Jurkat, Clone E6-1 (cell line): ENCODE measurements at regions not wholly inside any gene's neighbourhood (a gene's known extent, or its start where the extent isn't known, plus 50 kb on each side); places are given as distances from the start of the nearest gene placed in this dataset.
A peak's percentile ranks its signal among the peaks of the same experiment; 100 is the strongest.
"Not testable (repeated sequence)": the region's sequence is repeated elsewhere in the genome, so short reads cannot be mapped to it uniquely, and the experiment has no call there.

Experiments used
- DNase-seq: peaks from one replicate; pipeline ENCODE4 v3.0.0-alpha.2; 2011; ENCODE audit warnings: low read depth, low spot score
- H3K4me3 ChIP-seq: 2 replicates; pipeline ENCODE4 v1.5.1; 2011; ENCODE audit warnings: mild to moderate bottlenecking, low read length, control low read depth, moderate library complexity

DNA sequence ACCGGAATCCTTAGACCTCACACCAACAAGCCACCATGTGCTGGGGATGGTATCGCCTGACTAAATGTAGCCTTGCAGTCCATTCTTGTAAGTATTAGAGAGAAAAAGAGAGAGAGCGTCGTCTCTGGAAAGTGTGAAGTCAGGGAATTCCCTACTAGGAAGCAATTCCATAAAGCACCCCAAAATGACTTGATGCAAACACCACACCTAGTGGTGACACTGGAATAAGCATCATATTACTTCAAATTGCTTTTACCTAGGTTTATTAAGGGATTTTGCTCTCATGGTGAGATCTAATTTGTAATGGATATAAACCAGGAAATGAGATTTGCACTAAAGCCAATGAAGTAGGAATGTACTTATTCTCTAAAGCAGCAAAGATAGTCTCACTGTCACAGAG, 111.4 kb upstream of the METTL9 start:
- DNase-seq, H3K4me3 ChIP-seq: not testable (repeated sequence)

DNA sequence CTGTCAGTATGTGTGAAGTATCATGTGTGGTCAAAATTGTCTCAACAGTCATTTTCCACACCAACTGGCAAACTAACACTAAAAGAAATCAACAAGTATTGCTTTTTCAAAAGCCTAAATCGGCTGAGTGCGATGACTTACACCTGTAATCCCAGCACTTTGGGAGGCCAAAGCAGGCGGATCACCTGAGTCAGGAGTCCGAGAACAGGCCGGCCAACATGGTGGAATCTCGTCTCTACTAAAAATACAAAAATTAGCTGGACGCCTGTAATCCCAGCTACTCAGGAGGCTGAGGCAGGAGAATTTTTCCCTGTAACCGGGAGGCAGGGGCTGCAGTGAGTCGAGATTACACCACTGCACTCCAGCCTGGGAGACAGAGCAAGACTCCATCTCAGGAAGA, 100.3 kb upstream of the METTL9 start:
- H3K4me3 ChIP-seq, result peak overlapping the region; percentile 16; the same call in 1 of the 2 replicates
- not testable (repeated sequence) for DNase-seq

DNA sequence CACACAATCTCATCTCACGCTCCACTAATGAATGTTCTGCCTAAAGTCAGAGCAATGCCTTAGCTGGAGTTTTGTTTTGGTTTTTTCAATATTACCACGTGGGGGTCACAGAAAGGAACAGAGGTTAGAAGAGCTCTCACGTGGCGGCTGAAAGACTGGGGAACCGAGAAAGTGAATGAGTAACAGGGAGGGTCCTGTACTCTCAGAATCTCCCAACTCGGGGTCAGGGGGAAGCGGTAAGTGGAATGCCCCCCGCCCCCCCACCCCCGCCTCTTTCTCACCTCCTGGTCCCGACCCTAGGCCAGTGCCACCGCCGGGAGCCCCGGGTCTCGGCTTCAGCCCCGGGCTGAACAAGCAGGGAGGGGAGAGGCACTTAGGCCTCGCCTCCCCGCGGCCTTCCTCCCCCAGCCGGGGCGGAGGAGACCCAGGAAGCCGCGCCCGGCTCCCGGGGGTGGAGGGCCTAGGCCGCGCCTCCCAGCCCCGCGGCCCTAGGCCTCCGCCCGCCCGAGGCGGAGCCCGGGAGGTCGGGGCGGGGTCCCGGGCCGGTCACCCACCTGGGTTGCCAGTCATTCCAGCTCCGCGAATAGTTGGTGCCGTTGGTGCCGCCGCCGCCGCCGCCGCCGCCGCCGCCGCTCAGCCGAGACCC, 98.0 kb upstream of the METTL9 start:
- peak; percentile 31 for DNase-seq
- H3K4me3 ChIP-seq, result peak overlapping the region; percentile 62

DNA sequence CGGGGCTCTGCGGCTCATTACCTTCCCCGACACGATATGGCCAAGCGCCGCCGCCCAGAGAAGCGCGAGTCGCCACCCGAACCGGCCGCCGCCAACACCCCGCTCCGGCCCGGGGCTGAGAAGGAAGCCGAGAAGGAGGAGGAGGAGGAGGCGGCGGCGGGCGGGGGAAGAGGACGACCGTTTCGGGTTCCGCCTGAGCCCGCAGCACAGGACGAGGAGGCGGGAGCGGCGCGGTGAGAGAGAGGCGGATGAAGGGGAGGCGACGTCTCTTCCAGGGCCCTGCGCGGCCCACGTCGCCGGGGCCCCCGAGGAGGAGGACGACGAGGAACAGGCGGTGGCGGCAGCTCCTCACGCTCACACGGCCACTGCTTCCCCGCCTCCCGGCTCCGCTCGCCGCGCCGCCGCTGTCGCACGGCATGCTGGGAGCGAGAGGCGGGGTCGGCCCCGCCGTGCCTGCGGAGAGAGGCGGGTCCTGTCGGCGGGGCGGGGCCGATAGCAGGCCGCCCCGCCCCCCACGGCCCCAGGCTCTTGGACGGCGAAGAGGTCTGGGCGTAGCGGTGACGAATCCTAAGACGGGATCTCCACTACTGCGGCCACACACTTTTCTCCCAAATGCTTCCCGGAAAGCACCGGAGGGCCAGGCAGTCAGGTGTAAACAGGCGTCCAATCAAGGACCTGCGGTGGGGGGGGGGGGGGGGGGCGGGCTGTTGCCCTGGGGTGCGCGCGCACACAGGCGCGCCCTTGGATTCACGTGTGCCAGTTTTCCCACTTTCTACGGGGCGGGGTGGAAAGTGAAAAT, 97.3 kb upstream of the METTL9 start:
- peak overlapping the region; percentile 62 for H3K4me3 ChIP-seq
- DNase-seq, result peak; percentile 80

DNA sequence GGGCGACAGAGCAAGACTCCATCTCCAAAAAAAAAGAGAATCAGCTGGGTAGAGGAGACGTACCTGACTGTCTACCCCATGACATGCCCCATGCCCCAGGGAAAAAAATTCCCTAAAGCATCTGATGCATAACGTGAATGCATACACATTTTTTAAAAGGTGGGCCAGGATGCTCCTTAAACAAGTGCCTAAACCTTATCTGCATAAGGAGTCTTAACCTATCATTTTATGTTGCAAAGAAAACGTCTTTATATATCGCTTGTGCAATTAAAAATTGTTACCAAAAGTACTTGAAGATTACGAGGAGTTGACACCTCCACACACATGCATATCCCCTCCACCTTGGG, 95.8 kb upstream of the METTL9 start:
- DNase-seq, H3K4me3 ChIP-seq: not testable (repeated sequence)

DNA sequence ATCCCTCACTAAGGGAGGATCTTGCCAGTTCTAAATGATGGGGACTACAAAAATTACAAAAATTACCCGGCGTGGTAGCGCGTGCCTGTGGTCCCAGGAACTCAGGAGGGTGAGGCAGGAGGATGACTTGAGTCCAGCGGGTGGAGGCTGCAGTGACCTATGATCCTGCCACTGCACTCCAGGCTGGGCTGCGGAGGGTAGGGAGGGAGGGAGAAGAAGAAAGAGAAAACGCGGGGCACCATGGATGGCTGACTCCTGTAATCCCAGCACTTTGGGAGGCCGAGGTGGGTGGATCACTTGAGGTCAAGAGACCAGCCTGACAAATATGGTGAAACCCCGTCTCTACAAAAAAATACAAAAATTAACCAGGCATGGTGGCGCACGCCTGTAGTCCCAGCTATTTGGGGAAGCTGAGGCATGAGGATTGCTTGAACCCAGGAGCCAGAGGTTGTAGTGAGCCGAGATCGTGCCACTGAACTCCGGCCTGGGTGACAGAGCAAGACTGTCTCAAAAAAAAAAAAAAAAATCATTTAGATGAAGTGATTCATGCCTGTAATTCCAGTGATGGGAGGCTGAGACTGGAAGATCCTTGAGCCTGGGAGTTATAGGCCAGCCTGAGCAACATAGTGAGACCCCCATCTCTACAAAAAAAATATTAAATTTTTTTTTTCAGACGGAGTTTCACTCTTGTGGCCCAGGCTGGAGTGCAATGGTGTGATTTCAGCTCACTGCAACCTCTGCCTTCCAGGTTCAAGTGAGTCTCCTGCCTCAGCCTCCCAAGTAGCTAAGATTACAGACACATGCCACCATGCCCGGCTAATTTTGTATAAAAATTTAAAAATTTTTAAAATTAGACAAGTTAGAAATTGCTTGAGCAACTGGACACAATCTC, 95.2 kb upstream of the METTL9 start:
- H3K4me3 ChIP-seq, DNase-seq: not testable (repeated sequence)

DNA sequence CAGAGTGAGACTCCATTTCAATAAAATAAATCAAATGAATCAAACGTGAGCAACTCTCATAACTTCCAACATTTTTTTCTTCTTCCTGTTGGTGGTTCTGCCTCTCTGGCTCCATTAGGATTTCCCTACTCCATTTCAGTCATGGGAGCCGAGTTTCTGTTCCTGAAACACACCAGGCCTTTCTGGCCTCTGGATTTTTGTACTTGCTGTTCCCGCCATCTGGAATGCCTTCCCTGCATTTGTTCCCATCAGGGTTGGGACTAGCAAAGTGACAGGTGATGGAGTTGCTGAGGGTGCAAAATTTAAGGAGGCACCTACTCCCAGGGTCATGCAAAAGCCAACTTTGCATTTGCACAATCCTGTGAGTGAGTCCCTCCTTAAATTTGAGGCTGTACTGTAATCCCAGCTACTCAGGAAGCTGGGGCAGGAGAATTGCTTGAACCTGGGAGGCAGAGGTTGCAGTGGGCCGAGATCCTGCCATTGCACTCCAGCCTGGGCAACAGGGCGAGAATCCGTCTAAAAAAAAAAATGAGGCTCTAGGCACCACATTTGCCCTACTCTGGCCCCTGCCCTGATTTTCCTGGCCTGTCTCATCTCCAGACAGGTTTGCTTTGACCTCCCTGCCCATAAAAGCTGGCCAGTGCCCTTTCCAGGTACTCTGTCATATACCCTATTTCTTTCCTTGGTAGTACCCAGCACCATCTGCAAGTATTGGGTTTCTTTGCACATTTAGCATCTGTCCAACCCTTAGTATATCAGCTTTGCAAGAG, 93.4 kb upstream of the METTL9 start:
- not testable (repeated sequence) for DNase-seq, H3K4me3 ChIP-seq

DNA sequence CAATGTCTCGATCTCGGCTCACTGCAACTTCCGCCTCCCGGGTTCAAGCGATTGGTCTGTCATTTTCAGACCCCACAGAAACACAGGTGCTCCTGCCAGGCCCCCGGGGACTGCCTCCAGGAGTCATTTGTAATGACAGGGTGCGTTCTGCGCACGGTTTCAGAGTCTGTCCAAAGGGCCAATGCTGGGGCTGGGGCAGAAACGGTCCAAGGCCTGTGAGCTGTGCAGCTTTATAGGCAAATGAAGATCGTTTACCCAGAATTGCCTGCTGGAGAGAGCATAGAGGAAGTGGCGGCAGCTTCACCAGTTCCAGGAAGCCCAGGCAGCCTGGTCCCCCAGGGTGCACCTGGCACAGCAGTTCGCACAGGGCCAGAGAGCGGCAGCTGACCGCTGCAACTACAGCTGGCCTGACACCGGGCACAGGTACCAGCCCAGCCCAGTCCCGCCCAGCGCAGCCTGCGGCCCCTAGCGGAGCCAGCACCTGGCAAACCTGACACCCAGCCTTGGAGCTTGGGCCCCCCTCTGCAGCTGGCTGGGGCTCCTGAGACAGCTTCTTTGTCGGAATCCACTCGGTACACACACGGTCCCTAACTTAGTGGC, 92.4 kb upstream of the METTL9 start:
- peak; percentile 63 for DNase-seq
- peak overlapping the region; percentile 40 for H3K4me3 ChIP-seq

DNA sequence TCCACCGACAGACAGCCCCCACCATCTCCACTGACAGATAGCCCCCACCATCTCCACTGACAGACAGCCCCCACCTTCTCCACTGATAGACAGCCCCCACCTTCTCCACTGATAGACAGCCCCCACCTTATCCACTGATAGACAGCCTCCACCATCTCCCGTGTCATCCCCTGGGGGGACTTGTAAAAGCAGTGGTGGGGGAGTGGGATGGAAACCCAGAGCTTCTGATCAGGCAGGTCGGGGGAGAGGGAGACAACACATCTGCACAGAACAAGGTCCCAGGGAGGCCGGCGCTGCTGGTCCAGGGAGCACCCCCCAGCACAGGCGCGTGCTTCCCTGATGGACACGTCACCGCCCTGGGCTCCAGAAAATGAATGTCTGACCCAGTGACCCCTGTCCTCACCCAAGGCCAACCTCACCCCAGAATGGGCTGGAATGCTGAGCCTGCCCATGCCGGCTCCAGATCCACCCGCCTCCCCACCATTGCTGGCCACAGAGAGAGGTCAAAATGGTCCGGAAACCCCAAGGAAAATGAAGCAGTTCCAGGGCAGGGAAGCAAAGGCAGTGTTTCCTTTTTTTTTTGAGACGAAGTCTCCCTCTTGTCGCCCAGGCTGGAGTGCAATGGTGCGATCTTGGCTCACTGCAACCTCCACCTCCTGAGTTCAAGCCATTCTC, 91.6 kb upstream of the METTL9 start:
- not testable (repeated sequence) for DNase-seq
- peak overlapping the region; percentile 40 for H3K4me3 ChIP-seq

DNA sequence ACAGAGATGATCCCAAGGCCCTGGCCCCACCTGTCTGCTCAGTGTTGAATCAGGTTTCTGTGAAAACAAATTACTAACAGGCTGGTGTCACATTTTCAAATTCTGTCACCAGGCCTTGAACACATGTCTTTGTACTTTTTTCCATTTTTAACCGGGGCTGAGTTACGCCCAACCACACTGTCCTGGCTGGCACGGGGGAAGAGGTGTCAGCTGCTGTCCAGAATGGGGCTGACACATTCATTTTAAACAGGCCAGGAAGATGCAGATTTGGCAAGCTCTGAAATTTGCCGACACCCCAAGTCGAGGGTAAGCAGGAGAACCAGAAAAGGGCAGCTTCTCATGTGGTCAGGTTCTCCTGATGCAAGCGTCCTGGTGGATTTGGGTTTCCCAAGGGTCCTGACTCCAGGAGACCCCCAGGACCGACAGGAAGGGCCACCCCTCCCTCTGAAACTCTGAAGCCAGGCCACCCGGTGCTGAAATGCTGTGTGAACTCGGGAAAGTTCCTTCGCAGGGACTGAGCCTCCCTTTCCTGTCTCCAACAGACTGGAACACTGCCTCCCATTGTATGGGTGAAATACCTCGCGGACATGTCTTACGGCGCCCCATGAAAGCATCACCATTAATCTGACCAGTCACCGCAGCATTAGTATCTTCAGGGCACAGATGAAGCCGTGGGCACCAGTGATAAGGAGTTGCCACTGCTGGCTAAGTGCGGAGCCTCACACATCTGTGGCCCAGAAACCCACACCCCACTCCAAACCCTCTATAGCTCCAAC, 90.5 kb upstream of the METTL9 start:
- H3K4me3 ChIP-seq, DNase-seq: not testable (repeated sequence)

DNA sequence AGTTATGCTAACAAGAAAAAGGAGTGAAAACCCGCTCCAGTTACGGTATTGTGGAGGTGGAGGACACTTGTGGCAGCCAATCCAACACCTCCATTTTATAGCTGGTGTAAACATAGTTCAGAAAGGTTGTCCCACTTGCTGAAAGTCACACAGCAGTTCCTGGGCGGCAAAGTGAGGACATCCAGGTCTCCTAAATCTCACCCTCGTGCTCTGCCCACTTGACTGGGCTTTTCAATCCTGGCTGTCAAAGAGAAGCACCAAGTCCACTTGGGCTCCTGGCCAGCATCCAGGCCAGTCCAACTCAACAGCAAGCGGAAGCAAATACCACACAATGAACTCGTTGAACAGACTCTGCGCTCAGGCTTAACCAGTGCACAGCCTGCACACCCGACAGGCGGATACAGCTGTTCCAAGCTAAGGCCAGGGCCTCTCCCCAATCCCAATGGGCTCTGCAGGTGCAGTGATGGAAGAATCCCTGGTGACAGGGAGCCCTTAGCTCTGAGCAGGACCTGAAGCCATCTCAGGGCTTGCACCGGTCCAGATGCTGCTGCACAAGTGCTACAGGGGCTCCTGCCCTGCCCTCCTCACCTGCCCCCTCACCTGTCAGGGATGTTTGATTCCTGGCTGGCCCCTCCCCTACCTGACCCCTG, 89.8 kb upstream of the METTL9 start:
- not testable (repeated sequence) for DNase-seq, H3K4me3 ChIP-seq

DNA sequence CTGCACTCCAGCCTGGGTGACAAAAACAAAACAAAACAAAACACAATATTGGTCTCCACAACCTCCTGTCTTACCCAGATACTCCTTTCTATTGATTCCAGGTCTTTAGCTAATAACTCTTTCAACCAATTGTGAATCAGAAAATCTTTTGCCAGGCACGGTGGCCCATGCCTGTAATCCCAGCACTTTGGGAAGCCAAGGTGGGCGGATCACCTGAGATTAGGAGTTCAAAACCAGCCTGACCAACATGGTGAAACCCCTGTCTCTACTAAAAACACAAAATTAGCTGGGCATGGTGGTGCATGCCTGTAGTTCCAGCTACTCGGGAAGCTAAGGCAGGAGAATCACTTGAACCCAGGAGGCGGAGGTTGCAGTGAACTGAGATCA, 88.5 kb upstream of the METTL9 start:
- not testable (repeated sequence) for DNase-seq, H3K4me3 ChIP-seq

DNA sequence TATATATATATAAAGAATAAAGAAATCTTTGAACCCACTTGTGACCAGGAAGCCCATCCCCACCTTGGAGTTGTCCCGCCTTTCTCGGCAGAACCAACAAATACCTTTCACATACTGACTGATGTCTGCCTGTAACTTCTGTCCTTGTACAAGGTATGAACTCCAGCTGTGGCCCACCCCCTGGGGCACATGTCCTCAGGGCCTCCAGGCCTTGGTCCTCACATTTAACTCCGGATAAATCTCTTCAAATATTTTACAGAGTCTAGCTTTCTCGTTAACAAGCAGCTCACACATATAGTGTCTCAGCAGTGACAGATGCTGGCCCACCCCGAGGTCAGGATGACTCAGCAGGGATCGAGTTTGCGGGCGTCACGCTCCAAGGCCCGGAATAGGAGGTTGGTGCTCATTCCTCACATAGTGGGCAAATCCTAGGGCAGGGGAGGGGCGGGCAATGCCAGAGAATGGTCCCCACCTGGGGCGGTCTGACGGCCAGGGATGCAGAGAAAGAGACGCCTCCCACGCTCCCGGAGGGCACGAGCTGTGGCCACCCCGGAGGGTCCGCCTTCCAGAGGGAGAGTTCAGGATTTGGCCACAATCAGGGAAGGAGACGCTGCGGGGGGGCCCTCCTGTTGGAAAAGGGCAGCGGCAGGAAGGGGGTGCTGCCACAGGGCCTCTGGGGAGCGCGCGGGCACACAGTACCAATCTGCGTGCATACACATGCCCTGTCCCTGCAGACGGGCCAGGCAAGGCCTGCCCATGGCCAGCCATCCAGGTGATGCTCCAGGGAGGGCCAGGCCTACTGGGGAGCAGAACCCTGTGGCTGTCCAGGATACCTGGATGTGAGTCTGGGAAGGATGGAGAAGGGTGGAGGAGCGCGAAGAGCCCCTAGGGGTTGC, 87.8 kb upstream of the METTL9 start:
- not testable (repeated sequence) for H3K4me3 ChIP-seq, DNase-seq

DNA sequence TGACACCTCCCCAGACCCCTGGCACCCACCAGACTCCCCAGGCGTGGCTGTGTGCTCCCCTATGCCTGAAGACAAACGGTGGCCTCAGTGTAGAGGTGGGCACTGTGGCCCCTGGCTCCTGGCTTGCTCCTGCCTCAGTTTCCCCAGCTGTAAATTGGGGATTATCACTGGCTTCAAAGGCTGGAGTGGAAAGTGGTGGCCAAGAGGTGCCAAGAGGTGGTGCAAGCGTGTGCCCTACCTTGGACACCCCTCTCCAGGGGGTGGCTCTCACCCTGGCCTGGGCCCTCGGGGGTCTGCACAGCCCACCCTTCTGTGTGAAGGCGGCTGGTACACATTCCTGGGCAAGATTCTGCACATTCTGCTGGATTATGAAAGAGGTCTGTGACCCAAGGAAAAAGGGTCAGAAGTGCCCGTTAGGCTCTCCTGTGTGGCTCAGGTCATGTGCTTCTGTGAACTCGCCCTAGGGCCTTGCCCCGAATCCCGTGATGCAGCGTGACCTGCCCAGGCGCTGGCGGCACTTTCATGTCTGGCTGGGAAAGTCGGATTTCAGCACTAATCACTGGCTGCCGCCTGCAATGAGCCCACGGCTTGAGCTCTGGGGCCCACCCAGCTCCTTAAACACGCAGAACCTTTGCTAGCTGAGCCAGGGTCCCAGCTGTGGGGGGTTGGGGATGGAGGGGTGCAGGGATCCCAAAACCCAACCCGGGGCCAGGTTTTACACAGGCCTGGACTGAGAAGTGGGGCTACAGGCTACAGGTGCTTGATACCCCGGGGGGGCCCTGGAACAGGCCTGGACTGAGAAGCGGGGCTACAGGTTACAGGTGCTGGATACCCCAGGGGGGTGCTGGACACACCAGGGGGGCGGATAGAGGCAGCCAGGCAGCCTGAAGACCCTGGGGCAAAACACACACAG, 86.8 kb upstream of the METTL9 start:
- DNase-seq, H3K4me3 ChIP-seq: not testable (repeated sequence)

DNA sequence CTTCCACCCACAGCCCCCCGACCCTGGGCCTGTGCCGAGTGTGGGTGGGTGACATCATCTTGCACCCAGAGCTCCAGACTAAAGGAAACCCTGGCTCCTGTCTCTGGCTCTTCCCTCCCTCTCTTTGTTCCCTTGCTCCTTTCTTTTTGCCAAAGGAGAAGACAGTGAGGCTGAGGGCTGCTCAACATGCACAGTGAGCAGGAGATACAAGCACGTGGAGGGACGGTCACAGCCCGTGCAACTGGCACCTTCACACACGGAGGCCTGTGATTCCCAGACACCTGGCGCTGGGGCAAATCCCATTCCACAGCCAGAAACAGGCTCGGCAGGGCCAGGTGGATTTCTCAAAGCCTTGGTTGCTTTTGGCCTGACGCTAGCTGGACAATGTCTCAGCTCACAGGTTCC, 86.0 kb upstream of the METTL9 start:
- H3K4me3 ChIP-seq, DNase-seq: not testable (repeated sequence)
